SJSA1 (cell line): ENCODE measurements at regions not wholly inside any gene's neighbourhood (a gene's known extent, or its start where the extent isn't known, plus 50 kb on each side); places are given as distances from the start of the nearest gene placed in this dataset.

Experiments used
- DNase-seq, 2 experiments: peaks; one replicate each; pipeline ENCODE4 v3.0.0-alpha.2; 2015 to 2020; ENCODE audit warnings: low spot score in 2 of 2, low read depth in 1 of 2
- H3K27ac ChIP-seq: fragments of 250-450 bp; sonication (Bioruptor Pico); 2 replicates; pipeline ENCODE4 v1.5.1; 2020; ENCODE audit warnings: mild to moderate bottlenecking, moderate library complexity
- H3K27me3 ChIP-seq: fragments of 250-450 bp; sonication (Bioruptor Pico); replicated peaks from 2 replicates; pipeline ENCODE4 v1.5.1; 2020; ENCODE audit warnings: mild to moderate bottlenecking, moderate library complexity
- H3K36me3 ChIP-seq: fragments of 250-450 bp; sonication (Bioruptor Pico); 2 replicates; pipeline ENCODE4 v1.5.1; 2020; ENCODE audit warnings: mild to moderate bottlenecking
- H3K4me1 ChIP-seq: fragments of 250-450 bp; sonication (Bioruptor Pico); replicated peaks from 2 replicates; pipeline ENCODE4 v1.6.1; 2021; ENCODE audit warnings: mild to moderate bottlenecking
- H3K4me3 ChIP-seq: fragments of 250-450 bp; sonication (Bioruptor Pico); 2 replicates; pipeline ENCODE4 v1.5.1; 2020; ENCODE audit warnings: mild to moderate bottlenecking
- H3K9me3 ChIP-seq: fragments of 250-450 bp; sonication (Bioruptor Pico); replicated peaks from 2 replicates; pipeline ENCODE4 v1.5.1; 2020; ENCODE audit warnings: mild to moderate bottlenecking

DNA sequence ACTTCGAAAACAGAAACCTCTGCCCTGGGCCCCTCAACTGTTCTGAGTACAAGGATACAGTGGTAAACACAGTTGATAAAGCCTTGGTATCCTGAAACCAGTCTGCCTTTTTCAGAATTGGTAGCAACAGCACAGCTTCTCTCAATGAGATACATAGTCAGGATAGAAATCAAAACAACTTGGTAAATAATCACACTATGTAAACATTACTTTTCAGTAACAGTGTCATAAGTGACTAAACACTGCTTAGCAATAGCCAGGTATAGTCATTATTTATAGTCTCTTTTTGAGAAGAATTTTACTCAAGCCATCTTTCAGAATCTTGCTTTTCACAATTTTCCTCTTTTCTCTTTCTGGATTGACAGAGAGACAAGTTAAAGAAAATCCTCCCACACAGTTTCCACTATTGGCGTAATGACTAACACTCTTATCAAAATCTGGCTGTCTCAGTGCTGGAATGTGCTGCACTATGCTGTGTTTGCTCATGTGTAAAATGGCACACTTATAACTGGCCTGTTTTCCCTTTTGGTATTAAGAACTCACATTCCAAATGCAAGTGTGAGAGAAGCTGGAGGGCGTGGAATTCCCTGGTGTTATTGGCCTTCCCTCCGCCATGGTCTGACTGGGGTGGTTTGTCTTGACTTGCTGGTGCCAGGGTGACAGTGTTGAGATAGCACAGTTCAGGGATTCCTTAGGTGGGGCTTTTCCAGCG lies 368.8 kb downstream of the TDRD3 start:
- no peak overlapping the region for H3K27ac ChIP-seq
- H3K4me1 ChIP-seq, result no peaks in the 10 kb centered on the region
- H3K27me3 ChIP-seq, result no peaks in the 10 kb centered on the region
- DNase-seq, result no peak
- H3K9me3 ChIP-seq, result no peaks in the 10 kb centered on the region
- H3K4me3 ChIP-seq, result no peak overlapping the region
- H3K36me3 ChIP-seq, result no peaks in the 10 kb centered on the region

DNA sequence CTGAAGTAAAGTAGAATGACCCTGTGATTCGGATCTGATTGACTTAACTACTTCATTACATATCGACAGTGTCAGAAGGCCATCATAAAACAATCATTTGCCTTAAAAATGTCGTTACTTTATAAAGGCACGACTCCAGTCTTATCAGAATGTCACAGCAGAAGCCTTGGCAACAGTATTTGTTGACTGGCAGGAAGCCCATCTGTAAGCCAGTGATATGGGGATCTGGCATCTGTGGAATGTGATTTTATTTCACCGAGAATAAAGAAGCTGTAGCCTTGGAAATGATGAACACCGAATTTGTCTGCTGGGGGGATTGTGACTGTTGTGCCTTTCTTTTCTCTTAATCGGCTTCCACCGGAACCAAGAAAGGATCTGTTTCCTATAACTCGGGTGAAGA lies 362.5 kb downstream of the TDRD3 start:
- H3K4me3 ChIP-seq, result no peak overlapping the region
- H3K4me1 ChIP-seq, result peaks cover 23% of the 10 kb centered on the region
- DNase-seq, result peak; percentile 34 to 41
- H3K36me3 ChIP-seq, result no peaks in the 10 kb centered on the region
- H3K9me3 ChIP-seq, result no peaks in the 10 kb centered on the region
- no peak overlapping the region for H3K27ac ChIP-seq
- H3K27me3 ChIP-seq, result no peaks in the 10 kb centered on the region

DNA sequence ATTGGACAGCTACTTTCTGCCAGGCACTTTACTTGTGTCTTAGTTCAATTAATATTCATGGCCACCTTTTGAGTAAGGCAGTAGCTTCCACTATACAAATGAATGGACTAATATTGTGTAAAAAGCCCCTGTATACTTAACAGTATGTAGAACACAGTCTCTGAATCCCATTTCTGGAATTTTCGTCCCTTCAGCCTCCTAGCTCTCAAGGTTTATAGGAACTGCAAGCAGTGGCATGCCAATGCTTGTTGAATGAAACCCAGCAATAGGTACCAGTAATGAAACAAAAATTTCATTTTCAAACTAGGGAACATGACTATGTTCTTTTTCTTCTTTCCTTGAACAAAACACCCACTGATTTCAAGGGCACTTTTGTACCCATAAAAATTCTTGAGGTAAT lies 361.6 kb downstream of the TDRD3 start:
- no peaks in the 10 kb centered on the region for H3K27me3 ChIP-seq
- peaks cover 23% of the 10 kb centered on the region for H3K4me1 ChIP-seq
- no peak overlapping the region for H3K4me3 ChIP-seq
- no peak overlapping the region for H3K27ac ChIP-seq
- H3K36me3 ChIP-seq, result no peaks in the 10 kb centered on the region
- no peak for DNase-seq
- no peaks in the 10 kb centered on the region for H3K9me3 ChIP-seq

DNA sequence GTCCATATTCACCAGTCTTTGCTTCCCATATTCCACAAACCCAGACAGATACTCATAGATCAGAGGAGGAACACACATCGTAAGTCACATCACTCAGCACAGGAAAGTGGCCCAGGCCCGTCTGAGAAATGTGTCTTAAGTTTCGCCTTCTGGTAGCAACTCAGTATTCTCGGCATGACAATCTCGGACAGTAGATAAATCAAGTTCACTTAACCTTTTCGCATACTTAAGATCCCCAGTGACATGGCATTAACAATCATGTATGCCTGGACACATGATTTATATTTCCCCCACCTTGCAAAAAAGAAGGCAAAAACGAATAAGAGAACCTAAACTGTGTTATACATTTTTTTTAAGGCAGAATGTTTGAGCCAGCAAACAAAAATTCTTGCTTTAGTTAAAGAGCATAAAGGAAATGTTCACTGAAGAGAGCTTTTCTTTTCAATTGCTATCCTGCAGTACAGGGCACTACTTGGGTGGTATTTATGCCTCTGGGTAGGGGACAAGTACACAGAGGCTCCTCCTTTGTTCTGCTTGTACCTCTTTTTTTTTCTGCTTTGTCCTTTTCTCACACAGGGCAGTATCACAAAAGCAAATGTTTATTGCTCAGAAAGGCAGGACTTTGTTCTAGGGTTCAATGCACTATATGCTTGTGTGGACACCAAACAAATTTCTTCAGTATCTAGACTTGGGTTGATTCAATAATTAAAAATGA lies 360.6 kb downstream of the TDRD3 start:
- Histone ChIP-seq H3K27ac (peak overlapping the region; percentile 13; the same call in 1 of the 2 replicates), H3K36me3 (no peaks in the 10 kb centered on the region), H3K4me3 (no peak overlapping the region), H3K27me3 (no peaks in the 10 kb centered on the region), H3K9me3 (no peaks in the 10 kb centered on the region), H3K4me1 (peaks cover 23% of the 10 kb centered on the region)
- peak in 1 of 2 experiments; percentile 22 for DNase-seq

- Histone ChIP-seq H3K9me3 (no peaks in the 10 kb centered on the region), H3K36me3 (no peaks in the 10 kb centered on the region), H3K27me3 (no peaks in the 10 kb centered on the region), H3K4me1 (peaks cover 23% of the 10 kb centered on the region), H3K4me3 (no peak overlapping the region), H3K27ac (no peak overlapping the region)
- no peak for DNase-seq
These were observed 359.3 kb downstream of the TDRD3 start for GRCh38 chr13:60756306-60756705.

DNA sequence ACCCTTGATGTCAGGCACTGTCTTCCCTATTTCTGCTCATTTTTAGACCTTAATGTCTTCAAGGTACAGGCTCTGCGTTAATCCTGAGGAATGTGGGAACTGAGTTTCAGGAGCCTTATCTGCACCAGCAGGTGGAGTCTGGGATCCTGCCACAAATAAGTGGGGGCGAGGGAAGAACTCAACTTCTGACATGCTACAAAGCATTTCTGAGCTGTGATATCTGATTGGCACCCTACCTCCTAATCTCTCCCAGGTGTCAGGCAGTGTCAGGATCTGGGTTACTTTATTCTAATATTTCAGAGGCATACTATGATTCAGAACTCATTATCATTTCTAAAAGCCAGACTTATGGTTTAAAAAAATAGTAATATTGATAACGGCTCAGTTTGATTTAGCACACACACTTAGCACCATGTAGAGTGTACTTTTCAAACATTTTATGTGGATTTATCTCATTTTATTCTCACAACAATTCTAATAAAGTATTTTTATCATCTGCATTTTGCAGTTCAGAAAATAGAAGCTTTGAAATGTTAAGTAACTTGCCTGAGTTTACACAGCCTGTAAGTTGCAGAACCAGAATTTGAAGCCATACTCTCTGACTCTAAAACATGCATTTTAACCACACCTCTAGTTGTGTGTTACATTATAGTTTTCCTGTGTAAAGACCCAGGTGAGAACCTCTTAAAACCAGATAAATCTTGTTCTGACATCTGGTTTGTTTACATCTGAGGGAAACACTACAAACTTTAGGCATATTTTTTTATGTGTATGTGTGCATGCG lies 358.6 kb downstream of the TDRD3 start:
- Histone ChIP-seq H3K4me3 (no peak overlapping the region), H3K9me3 (no peaks in the 10 kb centered on the region), H3K27me3 (no peaks in the 10 kb centered on the region), H3K36me3 (no peaks in the 10 kb centered on the region), H3K27ac (no peak overlapping the region), H3K4me1 (peaks cover 23% of the 10 kb centered on the region)
- DNase-seq, result no peak

GRCh38 chr13:60754211-60755090 lies 357.4 kb downstream of the TDRD3 start:
- no peaks in the 10 kb centered on the region for H3K9me3 ChIP-seq
- H3K36me3 ChIP-seq, result no peaks in the 10 kb centered on the region
- no peak overlapping the region for H3K27ac ChIP-seq
- peaks cover 17% of the 10 kb centered on the region for H3K4me1 ChIP-seq
- no peak overlapping the region for H3K4me3 ChIP-seq
- DNase-seq, result no peak
- H3K27me3 ChIP-seq, result no peaks in the 10 kb centered on the region

DNA sequence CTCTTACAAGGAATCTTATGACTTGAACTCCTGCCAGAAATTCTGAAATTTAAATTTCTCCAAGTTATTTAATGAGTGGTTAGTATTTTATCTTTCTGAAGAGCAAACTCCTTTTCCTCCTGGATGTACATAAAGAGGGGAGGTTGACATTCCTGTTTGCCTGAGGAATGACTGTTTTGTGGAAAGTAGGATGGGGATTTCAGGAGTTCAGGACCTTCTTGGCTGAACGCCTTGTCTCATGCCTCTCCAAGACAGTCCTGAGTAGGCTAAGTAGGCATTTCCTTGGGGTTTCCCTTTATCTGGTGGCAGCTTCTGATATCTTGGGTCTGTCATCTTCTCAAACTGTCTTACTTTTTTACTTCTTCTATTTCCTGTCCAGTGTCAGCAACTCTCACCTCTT lies 356.6 kb downstream of the TDRD3 start:
- H3K4me1 ChIP-seq, result peaks cover 13% of the 10 kb centered on the region
- no peak for DNase-seq
- H3K9me3 ChIP-seq, result no peaks in the 10 kb centered on the region

DNA sequence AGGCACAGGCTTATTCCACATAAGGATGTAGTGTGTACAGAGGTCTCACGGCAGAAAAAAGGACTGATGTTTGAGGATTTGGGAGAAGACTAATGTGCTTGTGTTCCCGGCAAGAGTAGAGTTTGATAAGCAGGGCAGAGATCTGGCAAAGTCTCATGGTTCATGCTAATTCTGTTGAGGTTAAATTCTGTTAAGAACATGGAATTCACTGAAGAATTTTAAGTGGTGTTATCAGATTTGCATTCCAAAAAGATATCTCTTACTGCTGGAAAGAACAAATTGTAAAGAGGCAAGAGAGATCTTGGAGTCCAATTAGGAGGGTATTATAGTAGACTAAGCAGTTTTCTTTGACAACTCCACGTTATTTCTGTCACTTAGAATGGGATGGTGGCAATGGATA lies 348.3 kb downstream of the TDRD3 start:
- no peak for DNase-seq
- Histone ChIP-seq H3K9me3 (no peaks in the 10 kb centered on the region), H3K4me3 (no peak overlapping the region), H3K4me1 (no peaks in the 10 kb centered on the region), H3K27ac (no peak overlapping the region), H3K27me3 (no peaks in the 10 kb centered on the region), H3K36me3 (no peaks in the 10 kb centered on the region)

More for the DNA sequence above, 356.6 kb downstream of the TDRD3 start:
- H3K4me3 ChIP-seq, result no peak overlapping the region
- H3K36me3 ChIP-seq, result no peaks in the 10 kb centered on the region
- no peaks in the 10 kb centered on the region for H3K27me3 ChIP-seq
- no peak overlapping the region for H3K27ac ChIP-seq

- Histone ChIP-seq H3K27ac (no peak overlapping the region), H3K9me3 (no peaks in the 10 kb centered on the region), H3K36me3 (no peaks in the 10 kb centered on the region), H3K4me3 (no peak overlapping the region), H3K27me3 (no peaks in the 10 kb centered on the region), H3K4me1 (no peaks in the 10 kb centered on the region)
- DNase-seq, result no peak
These were observed 336.9 kb downstream of the TDRD3 start for GRCh38 chr13:60733933-60734332.

- H3K4me3 ChIP-seq, result no peak overlapping the region
- no peaks in the 10 kb centered on the region for H3K27me3 ChIP-seq
- no peaks in the 10 kb centered on the region for H3K4me1 ChIP-seq
- no peaks in the 10 kb centered on the region for H3K36me3 ChIP-seq
- no peaks in the 10 kb centered on the region for H3K9me3 ChIP-seq
- no peak overlapping the region for H3K27ac ChIP-seq
- no peak for DNase-seq
These were observed 330.1 kb downstream of the TDRD3 start for GRCh38 chr13:60727140-60727539.

- Histone ChIP-seq H3K9me3 (no peaks in the 10 kb centered on the region), H3K36me3 (no peaks in the 10 kb centered on the region), H3K4me1 (no peaks in the 10 kb centered on the region), H3K27ac (no peak overlapping the region), H3K4me3 (no peak overlapping the region), H3K27me3 (no peaks in the 10 kb centered on the region)
- no peak for DNase-seq
These were observed 324.0 kb downstream of the TDRD3 start for GRCh38 chr13:60721063-60721462.

- DNase-seq, result no peak
- Histone ChIP-seq H3K4me3 (no peak overlapping the region), H3K27me3 (no peaks in the 10 kb centered on the region), H3K27ac (no peak overlapping the region), H3K9me3 (no peaks in the 10 kb centered on the region), H3K4me1 (no peaks in the 10 kb centered on the region), H3K36me3 (no peaks in the 10 kb centered on the region)
These were observed 323.6 kb downstream of the TDRD3 start for GRCh38 chr13:60720590-60720989.
